Tibial artery (tissue), 4 donors: ENCODE measurements at regions not wholly inside any gene's neighbourhood (a gene's known extent, or its start where the extent isn't known, plus 50 kb on each side); places are given as distances from the start of the nearest gene placed in this dataset.

ENCODE experiments used
- DNase-seq, 2 donors: peaks; one replicate each; pipeline ENCODE4 v3.0.0-alpha.2; 2019
- H3K27ac ChIP-seq, 2 donors: fragments of 200-600 bp; sonication (generic) in 1 of 2; 1 replicate in 1 of 2; 2 replicates in 1 of 2; pipeline ENCODE4 v1.5.1; 2018 to 2019; ENCODE audit warnings: mild to moderate bottlenecking in 1 of 2
- H3K27me3 ChIP-seq, 2 donors: fragments of 200-600 bp; sonication (generic) in 1 of 2; one replicate each; pipeline versions ENCODE4 v1.5.1 to v1.6.0; 2016 to 2019
- H3K36me3 ChIP-seq, 3 donors: fragments of 200-600 bp; sonication (generic) in 2 of 3; one replicate each; pipeline ENCODE4 v1.5.1; 2016 to 2019; ENCODE audit warnings: mild to moderate bottlenecking in 2 of 3
- H3K4me1 ChIP-seq, 4 donors: fragments of 200-600 bp; sonication (generic) in 2 of 4; 1 replicate in 3 of 4; 2 replicates in 1 of 4; pipeline ENCODE4 v1.5.1; 2016 to 2019
- H3K4me3 ChIP-seq, 2 donors: fragments of 200-600 bp; sonication (generic) in 1 of 2; 1 replicate in 1 of 2; 2 replicates in 1 of 2; pipeline ENCODE4 v1.5.1; 2018 to 2019; ENCODE audit warnings: mild to moderate bottlenecking in 2 of 2
- H3K9me3 ChIP-seq, 3 donors: fragments of 200-600 bp; sonication (generic) in 1 of 3; one replicate each; pipeline ENCODE4 v1.5.1; 2016 to 2019
- intact Hi-C: fragments of 100-400 bp; cut with DNase I; formaldehyde crosslinking; loops from one replicate; pipeline ENCODE4 v1.15.0; 2023; ENCODE audit warnings: low total_unique reads
- TF ChIP-seq, protein P1 (sequence below), 2 experiments: fragments of 200-600 bp in 1 of 2; fragments of 450-650 bp in 1 of 2; IDR thresholded peaks; one replicate each; pipeline ENCODE4 v1.5.1; 2017 to 2019; ENCODE audit warnings: antibody characterized with exemption in 2 of 2, mild to moderate bottlenecking in 1 of 2, moderate library complexity in 1 of 2

DNA sequence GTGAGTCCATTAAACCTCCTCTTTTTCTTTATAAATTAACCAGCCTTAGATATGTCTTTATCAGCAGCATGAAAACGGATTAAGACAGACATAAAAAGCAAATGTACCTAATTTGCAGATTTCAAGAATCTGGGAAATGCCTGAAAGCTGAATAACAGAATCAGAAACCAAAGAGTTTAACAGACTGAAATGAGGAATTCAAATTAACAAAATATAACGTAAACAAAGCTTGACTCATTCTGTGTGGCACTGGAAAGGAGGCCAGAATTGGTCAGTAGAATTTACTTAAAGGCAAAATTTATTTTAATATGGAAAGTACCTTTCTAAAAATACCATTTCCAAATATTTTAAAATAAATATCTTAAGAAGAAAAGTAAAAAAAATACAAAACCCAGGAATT, 540.6 kb upstream of the HTR2A start:
- Histone ChIP-seq H3K4me1 (peaks cover 0 to 4% (median 0%) of the 10 kb centered on the region in 4 donors), H3K36me3 (no peaks in the 10 kb centered on the region), H3K4me3 (no peak overlapping the region), H3K9me3 (no peaks in the 10 kb centered on the region), H3K27me3 (no peaks in the 10 kb centered on the region), H3K27ac (no peak overlapping the region)
- TF ChIP-seq, protein P1, sequence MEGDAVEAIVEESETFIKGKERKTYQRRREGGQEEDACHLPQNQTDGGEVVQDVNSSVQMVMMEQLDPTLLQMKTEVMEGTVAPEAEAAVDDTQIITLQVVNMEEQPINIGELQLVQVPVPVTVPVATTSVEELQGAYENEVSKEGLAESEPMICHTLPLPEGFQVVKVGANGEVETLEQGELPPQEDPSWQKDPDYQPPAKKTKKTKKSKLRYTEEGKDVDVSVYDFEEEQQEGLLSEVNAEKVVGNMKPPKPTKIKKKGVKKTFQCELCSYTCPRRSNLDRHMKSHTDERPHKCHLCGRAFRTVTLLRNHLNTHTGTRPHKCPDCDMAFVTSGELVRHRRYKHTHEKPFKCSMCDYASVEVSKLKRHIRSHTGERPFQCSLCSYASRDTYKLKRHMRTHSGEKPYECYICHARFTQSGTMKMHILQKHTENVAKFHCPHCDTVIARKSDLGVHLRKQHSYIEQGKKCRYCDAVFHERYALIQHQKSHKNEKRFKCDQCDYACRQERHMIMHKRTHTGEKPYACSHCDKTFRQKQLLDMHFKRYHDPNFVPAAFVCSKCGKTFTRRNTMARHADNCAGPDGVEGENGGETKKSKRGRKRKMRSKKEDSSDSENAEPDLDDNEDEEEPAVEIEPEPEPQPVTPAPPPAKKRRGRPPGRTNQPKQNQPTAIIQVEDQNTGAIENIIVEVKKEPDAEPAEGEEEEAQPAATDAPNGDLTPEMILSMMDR (IDR thresholded peaks at IDR 0.05), result no peak
- intact Hi-C loops, result no loop called here
- no peak for DNase-seq

DNA sequence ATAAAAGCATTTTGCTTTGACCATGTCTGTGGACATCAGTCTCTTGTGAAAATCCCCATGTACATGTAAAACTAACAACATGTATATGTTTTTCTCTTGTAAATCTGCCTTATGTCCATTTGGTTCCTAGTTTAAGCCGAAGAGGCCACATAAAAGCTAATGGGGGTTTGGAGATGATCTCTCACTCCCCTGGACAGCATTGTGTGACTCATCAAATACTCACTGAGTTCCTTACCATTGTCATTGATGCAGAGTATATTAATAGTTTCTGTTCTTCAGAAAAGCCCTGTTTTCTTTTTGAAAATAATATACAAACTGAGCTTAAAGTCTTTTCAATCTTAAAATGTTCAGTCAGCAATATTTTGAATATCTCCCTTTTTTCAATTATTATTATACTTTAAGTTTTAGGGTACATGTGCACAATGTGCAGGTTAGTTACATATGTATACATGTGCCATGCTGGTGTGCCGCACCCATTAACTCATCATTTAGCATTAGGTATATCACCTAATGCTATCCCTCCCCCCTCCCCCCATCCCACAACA, 536.7 kb upstream of the HTR2A start:
- no peaks in the 10 kb centered on the region for H3K27me3 ChIP-seq
- intact Hi-C loops, result no loop called here
- H3K9me3 ChIP-seq, result no peaks in the 10 kb centered on the region
- no peak overlapping the region for H3K4me3 ChIP-seq
- H3K36me3 ChIP-seq, result no peaks in the 10 kb centered on the region
- peaks cover 0 to 4% (median 0%) of the 10 kb centered on the region in 4 donors for H3K4me1 ChIP-seq
- no peak for DNase-seq
- H3K27ac ChIP-seq, result no peak overlapping the region
- TF ChIP-seq, protein P1 (IDR thresholded peaks at IDR 0.05), result no peak

DNA sequence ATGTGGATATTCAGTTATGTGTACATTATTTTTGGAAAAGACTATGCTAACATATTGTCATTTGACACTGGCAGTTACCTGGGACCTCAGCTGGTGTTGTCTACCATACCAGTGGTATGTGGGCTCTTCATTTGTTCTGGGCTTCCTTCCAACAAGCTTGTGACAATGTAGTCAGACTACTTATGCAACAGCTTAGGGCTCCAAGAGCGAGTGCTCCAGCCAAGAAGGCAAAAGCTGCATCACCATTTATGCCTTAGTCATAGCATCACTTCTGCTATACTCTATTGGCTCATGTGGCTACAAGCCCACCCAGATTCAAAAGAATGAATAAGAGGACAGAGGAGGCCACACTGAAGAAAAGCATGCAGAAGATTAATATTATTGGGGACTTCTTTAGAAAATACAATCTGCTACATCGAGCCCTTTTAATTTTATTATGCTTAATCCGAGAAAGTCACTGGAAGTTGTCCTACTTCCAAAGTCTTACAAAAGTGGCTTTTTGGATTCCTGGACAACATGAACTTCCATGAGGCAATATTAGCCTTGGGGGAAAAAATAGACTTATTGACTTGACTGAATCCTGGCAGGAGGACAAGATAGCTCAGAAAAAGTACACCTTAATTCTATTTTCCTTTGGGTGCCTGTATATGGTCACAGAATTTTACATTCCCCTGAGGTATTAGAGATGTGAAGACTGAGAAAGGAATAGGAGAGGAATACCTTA, 529.4 kb upstream of the HTR2A start:
- Histone ChIP-seq H3K9me3 (no peaks in the 10 kb centered on the region), H3K4me3 (no peak overlapping the region), H3K4me1 (peaks cover 0 to 15% (median 10%) of the 10 kb centered on the region in 4 donors), H3K27me3 (no peaks in the 10 kb centered on the region), H3K36me3 (no peaks in the 10 kb centered on the region), H3K27ac (peak overlapping the region; percentile 34 to 65)
- TF ChIP-seq, protein P1 (IDR thresholded peaks at IDR 0.05), result no peak
- intact Hi-C loops, result no loop called here
- peak; percentile 67 to 77 for DNase-seq

DNA sequence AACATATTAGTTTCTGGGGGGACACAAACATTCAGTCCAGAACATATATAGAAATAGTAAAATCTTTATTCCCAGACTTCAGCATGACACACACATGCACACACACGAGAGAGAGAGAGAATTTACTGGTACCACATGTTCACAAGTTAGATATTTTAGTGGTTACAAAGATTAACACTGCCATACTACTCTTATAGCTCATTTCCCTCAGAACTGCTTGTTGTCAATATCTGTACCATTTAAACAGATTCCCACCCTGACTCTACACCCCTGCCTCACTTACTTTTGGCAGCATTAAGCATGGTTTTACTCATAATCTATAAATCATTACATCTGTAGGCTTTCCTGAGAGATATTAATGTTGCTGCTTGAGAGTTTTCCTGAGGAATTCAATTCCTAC, 524.7 kb upstream of the HTR2A start:
- Histone ChIP-seq H3K27me3 (no peaks in the 10 kb centered on the region), H3K9me3 (no peaks in the 10 kb centered on the region), H3K4me3 (no peak overlapping the region), H3K36me3 (no peaks in the 10 kb centered on the region), H3K4me1 (peaks cover 0 to 11% (median 5%) of the 10 kb centered on the region in 4 donors), H3K27ac (no peak overlapping the region)
- DNase-seq, result no peak
- intact Hi-C loops, result no loop called here
- TF ChIP-seq, protein P1 (IDR thresholded peaks at IDR 0.05), result no peak

DNA sequence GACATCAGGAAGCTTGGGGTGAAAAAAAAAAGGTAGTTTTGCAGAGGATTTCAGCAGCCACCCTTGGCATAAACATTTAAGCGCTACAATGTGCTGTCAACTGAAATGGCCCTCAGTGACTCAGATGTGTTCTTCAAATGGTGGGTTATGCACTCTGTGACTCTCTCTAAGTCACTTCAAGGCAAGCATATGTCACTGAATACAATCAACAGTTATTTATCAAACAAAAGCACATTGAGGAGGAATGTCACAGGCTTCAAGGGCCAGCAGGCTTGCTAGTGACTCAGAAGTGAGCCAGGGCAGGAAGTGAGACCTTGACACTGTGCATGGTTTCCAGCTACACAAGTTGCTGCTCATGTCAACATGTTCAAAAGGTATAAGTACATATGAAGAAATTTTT, 523.7 kb upstream of the HTR2A start:
- TF ChIP-seq, protein P1 (IDR thresholded peaks at IDR 0.05), result no peak
- H3K27ac ChIP-seq, result no peak overlapping the region
- H3K27me3 ChIP-seq, result no peaks in the 10 kb centered on the region
- DNase-seq, result no peak
- peaks cover 0 to 1% (median 0%) of the 10 kb centered on the region in 4 donors for H3K4me1 ChIP-seq
- H3K9me3 ChIP-seq, result no peaks in the 10 kb centered on the region
- no peaks in the 10 kb centered on the region for H3K36me3 ChIP-seq
- intact Hi-C loops, result no loop called here
- H3K4me3 ChIP-seq, result no peak overlapping the region
